ENCODE measurements at regions not wholly inside any gene's neighbourhood (a gene's known extent, or its start where the extent isn't known, plus 50 kb on each side); places are given as distances from the start of the nearest gene placed in this dataset.

GRCh38 chr5:124089578-124089977, 577.6 kb downstream of the CSNK1G3 start:
- no peaks in the 10 kb centered on the region for H3K36me3 ChIP-seq (ENCODE audit: control insufficient read depth, insufficient read depth, low read length)
- no peak overlapping the region for H3K4me3 ChIP-seq (ENCODE audit: insufficient read depth, low read depth, low read length)
- peaks cover 16% of the 10 kb centered on the region for H3K4me1 ChIP-seq (ENCODE audit: control insufficient read depth, insufficient read depth, low read length)
- H3K9me3 ChIP-seq (ENCODE audit: control insufficient read depth, low read length) = no peaks in the 10 kb centered on the region
- no peak overlapping the region for H3K27ac ChIP-seq (ENCODE audit: insufficient read depth, low read depth, low read length, poor library complexity, severe bottlenecking)
- 3 to 50% methylated on average over 1 to 2 of the region's 2 CpGs for WGBS, 2 experiments
- H3K27me3 ChIP-seq (ENCODE audit: control insufficient read depth, insufficient read depth, low read length, poor library complexity, severe bottlenecking) = no peaks in the 10 kb centered on the region

DNA sequence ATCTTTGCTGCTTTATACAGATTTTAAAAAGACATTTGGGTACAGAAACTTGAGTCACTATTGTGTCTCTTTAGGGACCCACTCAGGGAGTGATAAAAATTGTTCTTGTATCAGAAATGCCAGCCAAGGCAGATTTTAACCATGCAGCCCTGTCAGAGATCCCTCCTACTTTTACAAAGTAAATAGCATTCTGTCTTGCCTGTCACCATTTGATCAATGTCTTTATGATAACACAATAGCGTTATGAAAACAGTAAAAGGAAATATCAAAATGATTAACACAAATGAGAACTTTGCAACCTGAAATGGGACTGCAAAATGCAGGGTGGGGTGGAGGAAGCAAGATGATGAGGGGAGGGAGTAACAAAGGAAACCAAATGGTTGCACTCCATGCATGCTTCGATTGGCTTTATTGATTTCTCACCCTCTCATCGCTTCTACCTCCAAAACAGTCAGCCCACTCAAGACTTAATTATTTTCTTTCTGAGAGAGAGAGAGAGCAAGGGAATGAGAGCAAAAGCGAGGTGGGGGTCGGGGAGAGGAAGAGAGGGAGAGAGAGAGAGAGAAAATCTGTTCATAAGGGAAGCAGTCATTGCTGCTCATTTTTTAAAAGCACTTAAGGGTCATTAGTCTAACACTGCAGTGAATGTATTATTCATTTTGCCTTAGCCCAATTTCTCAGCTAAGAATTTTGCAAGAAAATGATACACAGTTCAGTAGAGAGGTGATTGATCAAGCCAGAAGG, 576.5 kb downstream of the CSNK1G3 start:
- Histone ChIP-seq H3K4me1 (ENCODE audit: control insufficient read depth, insufficient read depth, low read length) (peaks cover 16% of the 10 kb centered on the region), H3K27ac (ENCODE audit: insufficient read depth, low read depth, low read length, poor library complexity, severe bottlenecking) (no peak overlapping the region), H3K4me3 (ENCODE audit: insufficient read depth, low read depth, low read length) (no peak overlapping the region), H3K27me3 (ENCODE audit: control insufficient read depth, insufficient read depth, low read length, poor library complexity, severe bottlenecking) (no peaks in the 10 kb centered on the region), H3K9me3 (ENCODE audit: control insufficient read depth, low read length) (no peaks in the 10 kb centered on the region), H3K36me3 (ENCODE audit: control insufficient read depth, insufficient read depth, low read length) (no peaks in the 10 kb centered on the region)
- 79 to 81% methylated on average over 3 to 4 of the region's 5 CpGs for WGBS, 2 experiments

GRCh38 chr5:124087752-124088151, 575.8 kb downstream of the CSNK1G3 start:
- no peaks in the 10 kb centered on the region for H3K36me3 ChIP-seq (ENCODE audit: control insufficient read depth, insufficient read depth, low read length)
- no peak overlapping the region for H3K4me3 ChIP-seq (ENCODE audit: insufficient read depth, low read depth, low read length)
- no peaks in the 10 kb centered on the region for H3K27me3 ChIP-seq (ENCODE audit: control insufficient read depth, insufficient read depth, low read length, poor library complexity, severe bottlenecking)
- no peaks in the 10 kb centered on the region for H3K9me3 ChIP-seq (ENCODE audit: control insufficient read depth, low read length)
- H3K4me1 ChIP-seq (ENCODE audit: control insufficient read depth, insufficient read depth, low read length) = peaks cover 16% of the 10 kb centered on the region
- no peak overlapping the region for H3K27ac ChIP-seq (ENCODE audit: insufficient read depth, low read depth, low read length, poor library complexity, severe bottlenecking)
- WGBS, 2 experiments = 0 to 3% methylated on average over 2 of the region's 2 CpGs

- no peaks in the 10 kb centered on the region for H3K27me3 ChIP-seq (ENCODE audit: control insufficient read depth, insufficient read depth, low read length, poor library complexity, severe bottlenecking)
- no peaks in the 10 kb centered on the region for H3K4me1 ChIP-seq (ENCODE audit: control insufficient read depth, insufficient read depth, low read length)
- no peak overlapping the region for H3K4me3 ChIP-seq (ENCODE audit: insufficient read depth, low read depth, low read length)
- no peaks in the 10 kb centered on the region for H3K36me3 ChIP-seq (ENCODE audit: control insufficient read depth, insufficient read depth, low read length)
- H3K9me3 ChIP-seq (ENCODE audit: control insufficient read depth, low read length) = no peaks in the 10 kb centered on the region
- no peak overlapping the region for H3K27ac ChIP-seq (ENCODE audit: insufficient read depth, low read depth, low read length, poor library complexity, severe bottlenecking)
These were observed 568.3 kb downstream of the CSNK1G3 start for GRCh38 chr5:124080256-124080655.

DNA sequence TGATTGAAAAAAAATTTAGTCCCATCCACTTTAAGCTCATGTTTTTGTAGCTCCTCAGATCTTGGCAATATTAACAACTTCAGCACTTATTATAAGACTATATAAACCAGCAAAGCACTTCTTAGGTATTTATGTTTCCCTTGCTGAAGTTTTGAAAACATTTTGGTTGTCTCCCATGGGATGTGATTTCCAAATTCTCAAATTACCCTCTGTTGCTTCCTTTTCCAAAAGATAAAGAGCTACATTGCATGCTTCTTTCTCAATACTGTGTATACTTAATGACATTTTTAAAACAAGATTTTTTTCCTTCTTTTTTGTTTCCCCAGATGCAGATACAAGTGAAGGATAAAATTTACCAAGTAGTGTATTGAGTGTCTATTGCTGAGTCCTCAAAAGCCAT, 567.1 kb downstream of the CSNK1G3 start:
- no peaks in the 10 kb centered on the region for H3K27me3 ChIP-seq (ENCODE audit: control insufficient read depth, insufficient read depth, low read length, poor library complexity, severe bottlenecking)

GRCh38 chr5:124074500-124074899, 562.5 kb downstream of the CSNK1G3 start:
- H3K4me3 ChIP-seq (ENCODE audit: insufficient read depth, low read depth, low read length) = no peak overlapping the region
- no peaks in the 10 kb centered on the region for H3K36me3 ChIP-seq (ENCODE audit: control insufficient read depth, insufficient read depth, low read length)
- H3K27me3 ChIP-seq (ENCODE audit: control insufficient read depth, insufficient read depth, low read length, poor library complexity, severe bottlenecking) = no peaks in the 10 kb centered on the region
- no peaks in the 10 kb centered on the region for H3K4me1 ChIP-seq (ENCODE audit: control insufficient read depth, insufficient read depth, low read length)
- no peak overlapping the region for H3K27ac ChIP-seq (ENCODE audit: insufficient read depth, low read depth, low read length, poor library complexity, severe bottlenecking)
- no peaks in the 10 kb centered on the region for H3K9me3 ChIP-seq (ENCODE audit: control insufficient read depth, low read length)

More for the DNA sequence above, 567.1 kb downstream of the CSNK1G3 start:
- H3K36me3 ChIP-seq (ENCODE audit: control insufficient read depth, insufficient read depth, low read length) = no peaks in the 10 kb centered on the region
- H3K9me3 ChIP-seq (ENCODE audit: control insufficient read depth, low read length) = no peaks in the 10 kb centered on the region
- H3K4me1 ChIP-seq (ENCODE audit: control insufficient read depth, insufficient read depth, low read length) = no peaks in the 10 kb centered on the region
- no peak overlapping the region for H3K27ac ChIP-seq (ENCODE audit: insufficient read depth, low read depth, low read length, poor library complexity, severe bottlenecking)
- no peak overlapping the region for H3K4me3 ChIP-seq (ENCODE audit: insufficient read depth, low read depth, low read length)

DNA sequence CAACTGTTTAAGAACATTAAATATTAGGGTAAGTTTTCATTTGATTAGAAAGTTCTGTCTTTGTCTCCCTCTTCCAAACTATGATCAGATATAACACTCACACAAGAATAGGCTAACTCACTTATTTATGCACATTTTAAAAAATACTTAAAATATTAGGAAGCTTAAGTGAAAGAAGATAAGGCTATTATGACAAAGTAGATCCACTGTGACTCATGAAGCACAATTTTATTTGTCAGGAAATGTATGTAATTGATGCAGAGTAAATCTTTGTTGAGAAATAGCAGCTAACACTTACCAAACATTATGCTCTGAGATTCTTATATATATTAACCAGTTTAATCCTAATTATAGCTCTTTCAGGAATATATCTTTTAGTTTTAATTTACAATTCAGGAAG, 560.6 kb downstream of the CSNK1G3 start:
- Histone ChIP-seq H3K27me3 (ENCODE audit: control insufficient read depth, insufficient read depth, low read length, poor library complexity, severe bottlenecking) (no peaks in the 10 kb centered on the region), H3K27ac (ENCODE audit: insufficient read depth, low read depth, low read length, poor library complexity, severe bottlenecking) (no peak overlapping the region), H3K9me3 (ENCODE audit: control insufficient read depth, low read length) (no peaks in the 10 kb centered on the region), H3K4me1 (ENCODE audit: control insufficient read depth, insufficient read depth, low read length) (no peaks in the 10 kb centered on the region), H3K4me3 (ENCODE audit: insufficient read depth, low read depth, low read length) (no peak overlapping the region), H3K36me3 (ENCODE audit: control insufficient read depth, insufficient read depth, low read length) (no peaks in the 10 kb centered on the region)

GRCh38 chr5:124071039-124071438, 559.1 kb downstream of the CSNK1G3 start:
- Histone ChIP-seq H3K9me3 (ENCODE audit: control insufficient read depth, low read length) (no peaks in the 10 kb centered on the region), H3K4me1 (ENCODE audit: control insufficient read depth, insufficient read depth, low read length) (no peaks in the 10 kb centered on the region), H3K27me3 (ENCODE audit: control insufficient read depth, insufficient read depth, low read length, poor library complexity, severe bottlenecking) (no peaks in the 10 kb centered on the region), H3K27ac (ENCODE audit: insufficient read depth, low read depth, low read length, poor library complexity, severe bottlenecking) (no peak overlapping the region), H3K4me3 (ENCODE audit: insufficient read depth, low read depth, low read length) (no peak overlapping the region), H3K36me3 (ENCODE audit: control insufficient read depth, insufficient read depth, low read length) (no peaks in the 10 kb centered on the region)
- WGBS, 2 experiments = 70% methylated on average over 4 of the region's 4 CpGs

DNA sequence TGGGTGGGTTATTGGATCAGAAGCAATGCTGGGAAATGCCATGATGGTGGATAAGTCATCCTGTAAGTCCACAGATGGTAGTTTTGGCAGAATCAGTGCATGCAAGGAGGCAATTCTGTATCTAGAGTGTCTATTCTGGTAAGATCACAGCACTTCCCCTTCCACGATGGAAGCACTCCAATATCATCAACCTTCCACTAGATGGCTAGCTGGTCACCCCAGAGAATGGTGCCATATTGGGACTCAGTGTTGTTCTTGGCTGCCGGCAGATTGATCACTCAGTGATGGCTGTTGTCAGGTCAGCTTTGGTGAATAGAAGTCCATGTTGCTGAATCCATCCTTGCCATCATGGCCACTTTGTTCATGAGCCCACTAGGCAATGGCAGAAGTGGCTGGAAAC, 553.5 kb downstream of the CSNK1G3 start:
- Histone ChIP-seq H3K27ac (ENCODE audit: insufficient read depth, low read depth, low read length, poor library complexity, severe bottlenecking) (no peak overlapping the region), H3K27me3 (ENCODE audit: control insufficient read depth, insufficient read depth, low read length, poor library complexity, severe bottlenecking) (no peaks in the 10 kb centered on the region), H3K4me3 (ENCODE audit: insufficient read depth, low read depth, low read length) (no peak overlapping the region), H3K4me1 (ENCODE audit: control insufficient read depth, insufficient read depth, low read length) (no peaks in the 10 kb centered on the region), H3K36me3 (ENCODE audit: control insufficient read depth, insufficient read depth, low read length) (no peaks in the 10 kb centered on the region), H3K9me3 (ENCODE audit: control insufficient read depth, low read length) (no peaks in the 10 kb centered on the region)
- WGBS, 2 experiments = 91 to 97% methylated on average over 2 of the region's 2 CpGs

- H3K36me3 ChIP-seq (ENCODE audit: control insufficient read depth, insufficient read depth, low read length) = no peaks in the 10 kb centered on the region
- 94 to 97% methylated on average over 1 of the region's 1 CpG for WGBS, 2 experiments
These were observed 553.0 kb downstream of the CSNK1G3 start for GRCh38 chr5:124064956-124065355.

DNA sequence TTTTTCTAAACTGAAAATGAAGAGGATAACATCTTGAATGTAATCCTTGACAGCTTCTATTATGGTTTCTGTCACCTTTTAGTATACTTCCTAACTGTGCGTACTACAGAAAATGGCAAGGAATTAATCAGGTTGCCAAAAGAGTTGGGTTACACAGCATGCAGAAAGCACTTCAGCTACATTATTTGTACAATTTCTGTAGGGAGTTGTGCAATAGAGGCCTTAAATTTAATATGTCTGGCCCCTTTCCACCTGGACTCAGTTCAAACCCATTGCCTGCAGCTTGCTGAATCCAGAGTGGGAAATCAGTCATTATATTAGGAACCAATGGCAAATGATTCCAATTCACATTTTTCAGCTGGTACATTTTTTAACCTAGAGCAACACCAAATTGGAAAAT, 549.7 kb downstream of the CSNK1G3 start:
- Histone ChIP-seq H3K27me3 (ENCODE audit: control insufficient read depth, insufficient read depth, low read length, poor library complexity, severe bottlenecking) (no peaks in the 10 kb centered on the region), H3K9me3 (ENCODE audit: control insufficient read depth, low read length) (no peaks in the 10 kb centered on the region), H3K4me1 (ENCODE audit: control insufficient read depth, insufficient read depth, low read length) (no peaks in the 10 kb centered on the region), H3K27ac (ENCODE audit: insufficient read depth, low read depth, low read length, poor library complexity, severe bottlenecking) (no peak overlapping the region), H3K36me3 (ENCODE audit: control insufficient read depth, insufficient read depth, low read length) (no peaks in the 10 kb centered on the region), H3K4me3 (ENCODE audit: insufficient read depth, low read depth, low read length) (no peak overlapping the region)
- 90 to 91% methylated on average over 1 of the region's 1 CpG for WGBS, 2 experiments

More at GRCh38 chr5:124064956-124065355, 553.0 kb downstream of the CSNK1G3 start:
- Histone ChIP-seq H3K27ac (ENCODE audit: insufficient read depth, low read depth, low read length, poor library complexity, severe bottlenecking) (no peak overlapping the region), H3K4me1 (ENCODE audit: control insufficient read depth, insufficient read depth, low read length) (no peaks in the 10 kb centered on the region), H3K27me3 (ENCODE audit: control insufficient read depth, insufficient read depth, low read length, poor library complexity, severe bottlenecking) (no peaks in the 10 kb centered on the region), H3K4me3 (ENCODE audit: insufficient read depth, low read depth, low read length) (no peak overlapping the region), H3K9me3 (ENCODE audit: control insufficient read depth, low read length) (no peaks in the 10 kb centered on the region)

Measured in ectodermal cell (in vitro differentiated cells).